HG02763 (cell line): ENCODE measurements at regions not wholly inside any gene's neighbourhood (a gene's known extent, or its start where the extent isn't known, plus 50 kb on each side); places are given as distances from the start of the nearest gene placed in this dataset.
A peak's percentile ranks its signal among the peaks of the same experiment; 100 is the strongest.

ENCODE experiments used
- ATAC-seq: cut with Tn5 transposase; IDR thresholded peaks from one replicate; pipeline ENCODE4 v1.9.1; 2021; ENCODE audit warnings: mild to moderate bottlenecking, moderate library complexity; ENCODE audit not compliant: unreplicated experiment

- no peak for ATAC-seq
Observed at GRCh38 chr2:147232225-147232669, 612.6 kb upstream of the ACVR2A start.

GRCh38 chr2:147231607-147232006 lies 613.2 kb upstream of the ACVR2A start:
- peak; percentile 75 for ATAC-seq

GRCh38 chr2:147231081-147231480 lies 613.7 kb upstream of the ACVR2A start:
- no peak for ATAC-seq

GRCh38 chr2:147227313-147227712 lies 617.5 kb upstream of the ACVR2A start:
- no peak for ATAC-seq

- ATAC-seq, result no peak
Observed at GRCh38 chr2:147224070-147224469, 620.8 kb upstream of the ACVR2A start.

- no peak for ATAC-seq
Observed at GRCh38 chr2:147223553-147224060, 621.2 kb upstream of the ACVR2A start.

GRCh38 chr2:147223119-147223518 lies 621.7 kb upstream of the ACVR2A start:
- no peak for ATAC-seq

GRCh38 chr2:147222506-147222905 lies 622.3 kb upstream of the ACVR2A start:
- ATAC-seq, result no peak

- ATAC-seq, result no peak
Observed at GRCh38 chr2:147214914-147215313, 629.9 kb upstream of the ACVR2A start.

GRCh38 chr2:147211484-147211883 lies 633.3 kb upstream of the ACVR2A start:
- ATAC-seq, result no peak

- ATAC-seq, result no peak
Observed at GRCh38 chr2:147204102-147204501, 640.7 kb upstream of the ACVR2A start.

GRCh38 chr2:147198651-147199171 lies 646.1 kb upstream of the ACVR2A start:
- no peak for ATAC-seq

- no peak for ATAC-seq
Observed at GRCh38 chr2:147197754-147198483, 646.9 kb upstream of the ACVR2A start.

- ATAC-seq, result peak; percentile 82
Observed at GRCh38 chr2:147182260-147182659, 662.6 kb upstream of the ACVR2A start.

GRCh38 chr2:147181351-147182029 lies 663.3 kb upstream of the ACVR2A start:
- peak; percentile 58 for ATAC-seq

GRCh38 chr2:147177071-147177857 lies 667.6 kb upstream of the ACVR2A start:
- no peak for ATAC-seq

- no peak for ATAC-seq
Observed at GRCh38 chr2:147174824-147175254, 670.0 kb upstream of the ACVR2A start.

- no peak for ATAC-seq
Observed at GRCh38 chr2:147173798-147174197, 671.0 kb upstream of the ACVR2A start.

GRCh38 chr2:147173189-147173581 lies 671.6 kb upstream of the ACVR2A start:
- no peak for ATAC-seq

GRCh38 chr2:147172493-147173188 lies 672.2 kb upstream of the ACVR2A start:
- ATAC-seq, result no peak

- no peak for ATAC-seq
Observed at GRCh38 chr2:147171941-147172340, 672.9 kb upstream of the ACVR2A start.
